PC-9 (cell line): ENCODE measurements at regions not wholly inside any gene's neighbourhood (a gene's known extent, or its start where the extent isn't known, plus 50 kb on each side); places are given as distances from the start of the nearest gene placed in this dataset.

ENCODE experiments used
- CTCF ChIP-seq: fragments of 200-600 bp; sonication (generic); conservative IDR thresholded peaks from 2 replicates; pipeline ENCODE4 v1.6.1; 2017; ENCODE audit warnings: mixed run types, antibody characterized with exemption, mild to moderate bottlenecking, moderate library complexity
- EZH2 ChIP-seq: fragments of 200-600 bp; sonication (generic); IDR thresholded peaks from 2 replicates; pipeline ENCODE4 v1.8.0; 2017; ENCODE audit warnings: antibody characterized with exemption, low read depth

- no peak for TF ChIP-seq CTCF
- TF ChIP-seq EZH2: no peak
Measured at GRCh38 chr14:81716953-81717352, 183.3 kb upstream of the SEL1L start.
